Type B pancreatic cell (in vitro differentiated cells): ENCODE measurements at regions not wholly inside any gene's neighbourhood (a gene's known extent, or its start where the extent isn't known, plus 50 kb on each side); places are given as distances from the start of the nearest gene placed in this dataset.

Experiments used
- DNase-seq: peaks from one replicate; pipeline ENCODE4 v3.0.0; 2021; ENCODE audit warnings: mixed read lengths; ENCODE audit not compliant: unreplicated experiment; ENCODE audit errors: extremely low spot score
- H3K27ac Mint-ChIP-seq: 2 replicates; pipeline ENCODE4 v1.8.0; 2021; ENCODE audit warnings: mild to moderate bottlenecking, mixed read lengths
- H3K27me3 Mint-ChIP-seq: 2 replicates; pipeline ENCODE4 v1.8.0; 2021; ENCODE audit warnings: mixed read lengths
- H3K36me3 Mint-ChIP-seq: 2 replicates; pipeline ENCODE4 v1.8.0; 2021; ENCODE audit warnings: mixed read lengths
- H3K4me1 Mint-ChIP-seq: one replicate; pipeline ENCODE4 v1.8.0; 2021; ENCODE audit warnings: mixed read lengths; ENCODE audit not compliant: unreplicated experiment
- H3K4me3 Mint-ChIP-seq: 2 replicates; pipeline ENCODE4 v1.8.0; 2021; ENCODE audit warnings: mild to moderate bottlenecking, mixed read lengths
- H3K9me3 Mint-ChIP-seq: 2 replicates; pipeline ENCODE4 v1.8.0; 2021; ENCODE audit warnings: mixed read lengths
- TF ChIP-seq, protein P1 (sequence below): fragments of 200-600 bp; sonication (generic); conservative IDR thresholded peaks from 2 replicates; pipeline ENCODE4 v1.5.0; 2021; ENCODE audit warnings: antibody characterized with exemption, mild to moderate bottlenecking

DNA sequence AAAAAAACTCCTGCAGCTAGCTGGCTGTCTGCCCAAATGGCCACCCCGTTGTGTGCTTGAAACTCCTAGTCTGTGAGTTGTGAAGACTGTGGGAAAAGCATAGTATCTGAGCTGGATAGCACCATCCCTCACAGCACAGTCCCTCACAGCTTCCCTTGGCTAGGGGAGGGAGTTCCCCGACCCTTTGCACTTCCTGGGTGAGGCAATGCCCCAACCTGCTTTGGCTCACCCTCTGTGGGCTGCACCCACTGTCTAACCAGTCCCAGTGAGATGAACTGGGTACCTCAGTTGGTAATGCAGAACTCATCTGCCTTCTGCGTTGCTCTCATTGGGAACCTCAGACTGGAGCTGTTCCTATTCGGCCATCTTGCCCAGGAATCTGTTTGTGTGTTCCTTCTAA is 260.6 kb upstream of the STXBP5 start:
- H3K9me3 Mint-ChIP-seq = peaks cover 8% of the 10 kb centered on the region
- H3K4me1 Mint-ChIP-seq = peaks cover 4% of the 10 kb centered on the region
- no peaks in the 10 kb centered on the region for H3K36me3 Mint-ChIP-seq
- H3K27ac Mint-ChIP-seq = no peak overlapping the region
- H3K27me3 Mint-ChIP-seq = no peaks in the 10 kb centered on the region
- TF ChIP-seq, protein P1, sequence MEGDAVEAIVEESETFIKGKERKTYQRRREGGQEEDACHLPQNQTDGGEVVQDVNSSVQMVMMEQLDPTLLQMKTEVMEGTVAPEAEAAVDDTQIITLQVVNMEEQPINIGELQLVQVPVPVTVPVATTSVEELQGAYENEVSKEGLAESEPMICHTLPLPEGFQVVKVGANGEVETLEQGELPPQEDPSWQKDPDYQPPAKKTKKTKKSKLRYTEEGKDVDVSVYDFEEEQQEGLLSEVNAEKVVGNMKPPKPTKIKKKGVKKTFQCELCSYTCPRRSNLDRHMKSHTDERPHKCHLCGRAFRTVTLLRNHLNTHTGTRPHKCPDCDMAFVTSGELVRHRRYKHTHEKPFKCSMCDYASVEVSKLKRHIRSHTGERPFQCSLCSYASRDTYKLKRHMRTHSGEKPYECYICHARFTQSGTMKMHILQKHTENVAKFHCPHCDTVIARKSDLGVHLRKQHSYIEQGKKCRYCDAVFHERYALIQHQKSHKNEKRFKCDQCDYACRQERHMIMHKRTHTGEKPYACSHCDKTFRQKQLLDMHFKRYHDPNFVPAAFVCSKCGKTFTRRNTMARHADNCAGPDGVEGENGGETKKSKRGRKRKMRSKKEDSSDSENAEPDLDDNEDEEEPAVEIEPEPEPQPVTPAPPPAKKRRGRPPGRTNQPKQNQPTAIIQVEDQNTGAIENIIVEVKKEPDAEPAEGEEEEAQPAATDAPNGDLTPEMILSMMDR = no peak
- H3K4me3 Mint-ChIP-seq = no peak overlapping the region
- no peak for DNase-seq

- no peaks in the 10 kb centered on the region for H3K36me3 Mint-ChIP-seq
- H3K4me3 Mint-ChIP-seq = no peak overlapping the region
- peaks cover 4% of the 10 kb centered on the region for H3K4me1 Mint-ChIP-seq
- H3K27me3 Mint-ChIP-seq = no peaks in the 10 kb centered on the region
- H3K27ac Mint-ChIP-seq = no peak overlapping the region
- DNase-seq = no peak
- H3K9me3 Mint-ChIP-seq = peaks cover 8% of the 10 kb centered on the region
- TF ChIP-seq, protein P1 = no peak
Observed at GRCh38 chr6:146944077-146944476, 260.1 kb upstream of the STXBP5 start.

DNA sequence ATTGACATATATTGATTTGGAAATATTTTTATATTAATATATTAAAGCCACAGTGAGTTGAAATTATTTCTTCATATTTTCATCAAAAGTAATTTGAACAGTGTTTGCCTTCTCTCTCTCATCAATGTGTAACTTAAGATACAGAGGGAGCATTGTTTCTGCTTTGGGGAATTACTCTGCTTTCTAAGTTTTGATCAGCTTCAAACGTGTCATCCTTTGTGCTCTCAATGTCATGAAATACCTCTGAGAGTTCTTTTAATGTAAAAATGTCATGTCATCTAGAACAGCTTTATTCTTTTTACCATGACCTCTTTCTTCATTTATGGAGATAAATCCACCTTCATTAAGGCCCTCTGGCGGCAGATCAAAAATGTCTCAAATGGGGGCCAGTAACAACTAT is 259.4 kb upstream of the STXBP5 start:
- no peaks in the 10 kb centered on the region for H3K36me3 Mint-ChIP-seq
- peaks cover 4% of the 10 kb centered on the region for H3K4me1 Mint-ChIP-seq
- no peak for DNase-seq
- no peak overlapping the region for H3K4me3 Mint-ChIP-seq
- TF ChIP-seq, protein P1 = no peak
- no peaks in the 10 kb centered on the region for H3K27me3 Mint-ChIP-seq
- peaks cover 8% of the 10 kb centered on the region for H3K9me3 Mint-ChIP-seq
- no peak overlapping the region for H3K27ac Mint-ChIP-seq

- H3K9me3 Mint-ChIP-seq = peaks cover 8% of the 10 kb centered on the region
- no peaks in the 10 kb centered on the region for H3K36me3 Mint-ChIP-seq
- H3K4me3 Mint-ChIP-seq = no peak overlapping the region
- no peaks in the 10 kb centered on the region for H3K27me3 Mint-ChIP-seq
- TF ChIP-seq, protein P1 = no peak
- H3K27ac Mint-ChIP-seq = no peak overlapping the region
- DNase-seq = no peak
- H3K4me1 Mint-ChIP-seq = peaks cover 4% of the 10 kb centered on the region
Observed at GRCh38 chr6:146946559-146946958, 257.7 kb upstream of the STXBP5 start.

GRCh38 chr6:146948790-146949342 is 255.4 kb upstream of the STXBP5 start:
- no peaks in the 10 kb centered on the region for H3K36me3 Mint-ChIP-seq
- no peak overlapping the region for H3K27ac Mint-ChIP-seq
- DNase-seq = no peak
- no peak overlapping the region for H3K4me3 Mint-ChIP-seq
- H3K4me1 Mint-ChIP-seq = peaks cover 4% of the 10 kb centered on the region
- no peaks in the 10 kb centered on the region for H3K9me3 Mint-ChIP-seq
- no peaks in the 10 kb centered on the region for H3K27me3 Mint-ChIP-seq
- TF ChIP-seq, protein P1 = no peak

GRCh38 chr6:146949425-146949824 is 254.8 kb upstream of the STXBP5 start:
- Mint-ChIP-seq H3K4me1 (peaks cover 4% of the 10 kb centered on the region), H3K27me3 (no peaks in the 10 kb centered on the region), H3K4me3 (no peak overlapping the region), H3K27ac (no peak overlapping the region), H3K9me3 (no peaks in the 10 kb centered on the region), H3K36me3 (no peaks in the 10 kb centered on the region)
- no peak for DNase-seq
- TF ChIP-seq, protein P1 = no peak
